Glomerular endothelial cell (primary cell): ENCODE measurements at regions not wholly inside any gene's neighbourhood (a gene's known extent, or its start where the extent isn't known, plus 50 kb on each side); places are given as distances from the start of the nearest gene placed in this dataset.

Experiments
- DNase-seq: peaks from one replicate; pipeline ENCODE4 v3.0.0-alpha.2; 2011; ENCODE audit warnings: low read depth, low spot score; ENCODE audit errors: extremely low read depth

DNA sequence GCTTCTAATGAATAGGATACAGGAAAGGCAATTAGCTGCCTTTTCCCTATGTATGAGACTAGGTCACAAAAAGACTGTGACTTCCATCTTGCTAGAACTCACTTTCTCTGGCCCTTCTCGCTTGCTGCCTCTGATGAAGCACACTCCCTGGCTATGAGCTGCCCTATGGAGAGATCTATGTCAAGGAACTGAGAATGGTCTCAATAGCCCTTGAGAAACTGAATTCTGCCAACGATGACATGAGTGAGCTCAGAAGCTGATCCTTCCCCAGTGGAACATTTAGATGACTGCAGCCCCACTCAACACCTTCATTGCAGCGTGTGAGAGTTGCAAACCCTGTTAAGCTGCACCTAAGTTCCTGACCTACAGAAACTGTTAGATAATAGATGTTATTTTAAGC, 309.8 kb downstream of the COG6 start:
- DNase-seq, result no peak

DNA sequence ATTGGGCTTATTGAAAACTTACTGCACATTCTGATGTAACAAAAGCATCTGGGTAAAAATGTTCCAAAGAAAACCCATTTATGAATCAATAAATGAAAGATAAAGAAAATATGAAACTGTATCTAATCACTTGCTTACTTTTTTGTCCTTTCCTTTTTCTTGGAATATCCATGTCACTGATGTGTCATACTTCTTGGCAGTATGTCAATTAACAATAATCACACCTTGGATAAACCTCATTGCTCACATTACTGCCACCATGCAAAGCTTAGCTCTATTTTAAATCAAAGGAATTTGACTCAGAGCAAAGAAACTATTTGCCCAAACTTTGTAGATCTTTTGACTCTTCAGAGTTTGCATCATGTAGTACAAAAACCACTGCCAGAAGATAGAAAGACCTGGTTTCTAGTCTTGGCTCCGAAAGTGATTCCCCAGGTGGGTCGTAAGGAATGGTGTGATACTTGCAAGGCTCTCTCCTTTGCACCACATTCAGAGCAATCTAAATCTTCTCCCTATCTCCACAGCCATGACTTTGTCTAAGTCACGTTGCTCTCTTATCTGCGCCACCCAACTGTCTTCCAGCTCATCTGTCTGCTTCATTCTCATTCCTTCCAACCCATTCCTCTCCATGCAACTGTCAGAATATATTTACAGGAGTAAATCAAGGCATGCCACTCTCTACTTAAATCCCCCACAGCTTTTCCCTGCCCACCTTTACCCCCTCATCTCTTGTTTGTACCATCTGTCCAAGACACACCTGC, 311.9 kb downstream of the COG6 start:
- no peak for DNase-seq

DNA sequence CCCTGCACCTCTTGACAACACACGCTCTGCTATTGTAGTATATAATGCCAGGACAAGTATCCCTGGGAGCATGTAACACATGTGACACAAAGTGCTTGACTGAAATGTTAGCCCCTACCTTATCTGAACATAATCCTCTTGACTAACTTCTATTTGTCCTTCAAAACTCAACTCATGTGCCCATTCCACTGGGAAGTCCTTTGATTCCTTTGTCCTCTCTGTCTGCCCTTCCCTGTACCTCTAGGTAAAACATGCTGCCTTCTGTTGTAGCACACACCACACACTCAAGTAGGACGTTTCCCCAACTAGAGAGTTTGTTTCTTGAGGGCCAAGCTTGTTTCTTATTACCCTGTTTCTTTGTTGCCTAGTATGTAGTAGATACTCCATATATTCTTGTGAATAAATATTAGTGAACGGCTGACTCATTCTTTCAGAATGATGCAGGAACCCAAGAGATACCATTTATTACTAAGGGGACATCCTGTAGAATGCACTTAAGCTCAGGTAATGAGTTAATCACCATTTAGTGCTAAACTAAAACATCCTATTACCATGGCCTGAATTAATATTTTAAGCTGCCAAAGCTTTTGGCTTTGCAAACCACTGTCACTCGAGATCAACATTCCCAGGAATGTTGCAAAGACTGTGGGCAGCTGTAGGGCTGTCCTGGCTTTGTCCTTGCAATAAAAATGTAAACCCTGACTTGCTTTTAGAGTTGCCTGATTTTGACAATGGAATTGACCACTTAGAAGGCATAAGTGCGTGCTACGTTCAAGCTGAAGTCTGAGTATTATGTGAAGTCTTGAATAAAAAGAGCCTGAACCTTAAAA, 313.4 kb downstream of the COG6 start:
- DNase-seq, result no peak

DNA sequence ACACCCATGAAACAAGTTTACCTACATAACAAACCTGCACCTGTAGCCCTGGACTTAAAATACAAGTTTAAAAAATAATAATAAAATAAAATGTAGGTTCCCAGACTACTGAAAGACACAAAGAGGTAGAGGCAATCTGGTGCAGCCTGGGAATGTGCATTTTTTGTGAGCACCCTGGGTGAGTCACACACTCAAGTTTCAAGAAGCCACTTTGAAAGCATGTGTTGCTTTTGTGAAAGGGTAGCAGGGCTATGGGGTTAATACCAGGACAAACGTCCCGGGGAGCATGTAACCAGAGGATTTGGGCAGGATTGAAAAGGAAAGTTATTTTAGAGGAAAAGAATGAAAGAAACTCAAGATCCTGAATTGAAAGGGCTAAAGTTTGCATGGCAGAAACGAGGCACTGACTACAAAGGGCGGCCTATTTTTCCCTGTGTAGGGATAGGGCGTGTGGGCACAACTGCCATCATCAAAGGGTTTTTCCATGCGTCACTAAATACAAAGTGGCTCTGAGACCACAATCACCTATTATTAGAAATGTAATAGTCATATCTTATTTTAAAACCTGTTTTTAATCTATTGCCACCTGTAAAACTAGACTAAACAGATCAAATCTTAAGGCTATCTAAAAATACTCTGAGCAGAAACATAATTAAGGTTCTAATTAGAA, 314.9 kb downstream of the COG6 start:
- no peak for DNase-seq

DNA sequence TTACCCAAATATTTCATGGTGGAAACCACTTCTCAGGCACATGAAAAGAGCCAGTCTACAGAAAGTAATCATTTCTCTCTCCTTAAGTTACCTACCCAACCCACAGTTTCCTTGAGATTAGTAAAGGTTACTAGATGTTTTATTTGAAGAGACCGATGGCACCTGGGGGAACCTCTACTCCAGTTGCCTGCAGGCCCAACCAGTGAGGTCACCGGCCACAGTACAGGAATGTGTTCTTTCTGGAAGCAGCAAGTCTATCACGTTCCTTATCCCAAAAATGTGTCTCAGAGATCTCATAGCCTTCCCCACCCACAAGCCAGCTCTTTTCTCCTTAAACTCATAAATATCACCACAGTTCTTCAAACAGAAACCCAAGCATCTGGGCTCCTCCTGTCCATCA, 316.1 kb downstream of the COG6 start:
- DNase-seq, result no peak

DNA sequence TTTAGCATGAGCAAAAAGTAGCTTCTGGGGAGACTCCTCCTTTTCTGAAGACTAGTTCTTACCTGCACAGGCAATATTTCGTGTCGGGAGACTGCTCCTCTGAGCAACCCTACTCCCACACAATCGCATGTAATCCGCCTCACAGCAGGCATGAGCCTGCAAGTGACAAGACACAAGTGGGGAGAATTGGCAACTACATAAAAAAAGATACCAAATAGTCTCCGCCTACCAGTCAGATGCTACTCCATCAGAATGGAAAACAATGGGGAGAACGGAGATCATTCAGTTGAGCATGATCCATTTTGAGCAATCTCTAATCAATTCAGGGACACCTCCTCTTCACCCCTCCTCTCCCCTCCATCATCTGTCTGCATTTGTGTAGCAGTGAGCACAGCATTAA, 321.0 kb downstream of the COG6 start:
- DNase-seq, result no peak

DNA sequence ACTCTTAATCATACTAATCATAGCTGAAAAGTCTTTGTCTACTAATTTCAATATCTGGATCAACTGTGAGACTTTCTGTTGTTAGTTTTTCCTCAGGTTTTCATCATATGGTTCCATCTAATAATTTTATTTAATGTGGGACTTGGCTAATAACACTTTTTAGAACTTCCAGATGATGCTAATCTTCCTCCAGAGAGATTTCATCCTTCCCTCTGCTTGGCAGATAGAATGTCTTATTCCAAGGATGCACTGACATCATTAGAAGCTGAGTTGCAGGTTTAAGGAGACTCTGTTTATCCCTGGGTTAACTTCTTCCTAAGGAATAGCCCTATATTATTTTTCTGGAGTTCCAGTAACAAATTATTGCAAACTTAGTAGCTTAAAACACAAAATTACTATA, 325.6 kb downstream of the COG6 start:
- DNase-seq, result no peak

DNA sequence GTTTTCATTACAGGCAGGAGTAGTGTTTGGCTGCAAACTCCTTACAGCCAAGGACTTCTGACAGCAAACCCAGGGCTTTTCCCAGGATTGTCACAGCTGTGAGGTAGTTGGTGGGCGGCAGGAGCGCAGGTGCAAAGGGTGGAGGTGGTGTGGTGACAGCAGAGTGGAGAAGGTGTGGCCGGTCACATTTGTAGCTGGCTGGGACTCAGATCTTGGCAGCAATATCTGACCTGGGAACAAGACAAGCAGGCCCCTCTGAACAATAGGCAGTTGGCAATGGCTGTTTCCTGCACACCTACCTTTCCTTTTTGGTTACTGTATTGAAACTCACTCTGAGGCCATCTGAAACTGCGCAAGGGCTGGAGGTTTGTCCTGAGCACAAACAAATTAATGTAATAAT, 327.3 kb downstream of the COG6 start:
- no peak for DNase-seq

DNA sequence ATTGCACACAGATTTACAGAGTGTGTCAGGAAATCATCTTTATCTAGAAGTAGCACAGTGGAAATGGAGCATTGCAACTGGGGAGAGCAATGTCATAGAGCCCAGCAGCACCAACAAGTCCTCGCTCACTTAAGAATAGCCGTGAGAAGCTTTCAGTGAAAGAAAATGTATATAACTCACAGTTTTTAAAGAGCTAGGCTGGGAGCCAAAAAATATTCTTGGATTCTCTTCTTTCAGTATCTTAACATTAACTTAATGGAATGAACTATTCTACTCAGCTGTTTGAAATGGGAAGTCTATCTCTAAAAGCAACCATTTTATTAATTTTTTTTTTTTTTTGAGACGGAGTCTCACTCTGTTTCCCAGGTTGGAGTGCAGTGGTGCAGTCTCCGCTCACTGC, 329.6 kb downstream of the COG6 start:
- no peak for DNase-seq

DNA sequence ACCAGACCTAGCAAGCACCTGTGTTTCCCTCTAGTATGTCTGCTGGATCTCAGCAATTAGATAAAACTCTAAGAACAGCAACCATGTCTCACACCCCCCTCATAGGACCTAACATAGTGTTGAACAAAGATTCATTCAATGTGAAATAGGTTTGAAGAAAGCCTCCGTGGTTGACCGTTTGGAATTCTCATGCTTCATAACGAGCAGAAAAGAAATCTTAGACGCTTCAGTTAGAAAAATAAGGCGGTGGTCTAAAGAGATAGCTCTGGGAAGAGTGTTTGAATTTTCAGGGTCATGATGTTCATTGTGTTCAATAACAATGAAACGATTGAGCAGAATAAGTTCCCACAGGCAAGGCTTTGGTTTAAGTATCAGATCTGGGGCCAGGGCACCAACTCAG, 332.9 kb downstream of the COG6 start:
- no peak for DNase-seq

DNA sequence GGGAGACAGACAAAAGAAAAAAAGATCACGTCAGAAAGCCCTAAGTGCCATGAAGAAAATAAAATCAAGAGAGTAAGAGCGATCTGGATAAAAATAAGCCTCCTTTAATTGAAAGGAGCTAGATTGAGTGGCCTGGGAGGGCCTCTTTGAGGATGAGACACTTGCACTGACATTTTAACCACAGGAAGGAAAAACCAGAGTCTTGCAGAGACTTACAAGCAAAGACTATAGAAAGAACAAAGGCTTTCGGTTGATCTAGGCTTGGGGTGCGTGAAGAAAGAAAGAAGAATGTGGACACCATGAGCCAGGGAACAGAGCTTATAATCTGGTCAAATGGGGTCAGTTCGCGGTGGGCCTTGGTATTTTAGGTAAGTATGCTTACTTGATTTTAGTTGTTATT, 342.7 kb downstream of the COG6 start:
- no peak for DNase-seq

DNA sequence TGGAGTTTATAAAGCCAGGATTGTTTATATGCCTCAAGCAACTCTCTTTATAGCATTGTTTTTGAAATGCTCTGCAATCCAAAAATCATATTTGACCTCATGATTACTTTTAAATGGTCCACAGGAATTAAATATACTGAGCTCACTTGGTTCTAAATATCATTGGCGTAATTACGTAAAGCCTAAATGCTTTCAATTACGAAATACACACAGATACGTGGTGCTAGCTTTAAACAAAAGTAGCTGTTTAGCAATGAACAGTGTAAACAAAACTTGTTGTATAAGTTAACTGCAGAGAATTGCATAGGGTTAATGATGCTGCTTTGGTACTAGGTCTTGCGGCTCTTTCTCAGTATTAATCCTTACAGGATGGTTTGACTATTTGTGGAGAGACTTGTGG, 346.6 kb downstream of the COG6 start:
- no peak for DNase-seq

DNA sequence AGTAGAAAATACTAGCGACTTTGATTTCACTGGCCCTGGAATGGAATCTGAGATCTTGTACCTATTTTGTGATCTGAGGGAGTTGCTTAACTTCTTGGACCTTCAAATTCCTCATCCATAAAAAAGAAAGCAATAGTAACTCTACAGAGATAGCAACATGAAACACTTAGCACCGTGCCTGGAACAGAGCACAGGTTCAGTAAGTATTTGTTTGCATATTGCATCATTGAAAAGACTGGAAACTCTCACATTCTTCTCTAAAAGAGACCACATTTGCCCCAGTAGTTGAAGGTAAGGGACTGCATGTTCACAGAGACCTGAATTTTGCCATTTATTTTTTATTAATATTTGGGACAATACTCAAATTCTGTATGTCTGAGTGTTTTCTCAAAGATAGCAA, 358.1 kb downstream of the COG6 start:
- no peak for DNase-seq

DNA sequence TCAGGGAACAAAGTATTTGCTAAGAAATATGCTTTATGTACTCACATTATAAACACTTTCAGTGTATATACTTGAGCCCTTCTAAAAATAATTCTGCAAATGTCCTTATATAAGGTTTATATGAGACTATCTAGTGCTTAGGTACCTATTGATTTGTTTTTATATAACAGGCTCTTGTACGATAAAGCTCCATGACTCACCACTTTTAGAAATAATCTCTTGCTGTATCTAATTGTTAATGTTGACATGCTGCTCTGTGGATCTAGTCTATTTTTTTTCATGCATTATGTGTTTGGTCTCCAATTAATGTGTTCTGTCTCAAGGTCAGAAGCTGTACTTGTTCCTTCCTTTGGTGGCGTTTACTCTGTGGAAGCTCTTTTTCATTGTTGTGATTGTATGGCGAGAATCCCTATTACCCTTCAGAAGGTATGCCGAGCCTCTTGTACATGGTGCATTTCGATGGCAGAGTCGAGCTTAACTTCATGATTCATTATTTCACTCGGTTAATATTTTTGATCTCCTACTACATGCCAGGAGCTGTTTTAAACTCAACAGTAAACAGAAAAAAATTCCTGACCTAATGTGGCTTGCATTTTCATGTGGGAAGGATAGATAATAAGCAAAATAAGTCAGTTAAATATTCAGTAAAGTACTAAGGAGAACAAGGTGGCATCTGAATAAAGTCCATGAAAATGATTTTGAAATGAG, 361.6 kb downstream of the COG6 start:
- no peak for DNase-seq

DNA sequence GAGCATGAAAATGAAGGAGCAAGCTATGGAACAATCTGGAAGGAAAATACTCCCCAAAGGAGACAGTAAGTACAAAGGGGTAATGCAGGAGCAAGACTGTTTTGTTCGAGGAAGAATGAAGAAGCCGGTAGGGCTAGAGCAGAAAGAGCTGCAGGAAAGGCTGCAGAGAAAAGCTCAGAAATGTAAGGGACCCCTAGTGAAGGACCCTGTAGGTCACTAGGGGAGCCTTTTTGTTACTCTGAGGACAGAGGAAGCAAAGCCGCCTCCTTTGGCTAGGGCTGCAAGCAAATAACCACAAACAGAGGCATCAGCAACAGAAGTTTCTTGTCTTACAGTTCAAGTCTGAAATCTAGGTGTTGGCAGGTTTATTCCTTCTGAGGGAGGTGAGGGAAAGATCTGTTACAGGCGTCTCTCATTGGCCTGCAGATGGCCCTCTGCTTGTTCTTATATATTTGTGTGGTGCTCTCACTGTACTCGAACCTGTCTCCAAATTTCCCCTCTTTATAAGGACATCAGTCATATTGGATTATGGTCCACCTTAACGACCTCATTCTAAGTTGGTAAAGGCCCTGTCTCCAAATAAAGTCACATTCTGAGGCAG, 362.3 kb downstream of the COG6 start:
- no peak for DNase-seq

DNA sequence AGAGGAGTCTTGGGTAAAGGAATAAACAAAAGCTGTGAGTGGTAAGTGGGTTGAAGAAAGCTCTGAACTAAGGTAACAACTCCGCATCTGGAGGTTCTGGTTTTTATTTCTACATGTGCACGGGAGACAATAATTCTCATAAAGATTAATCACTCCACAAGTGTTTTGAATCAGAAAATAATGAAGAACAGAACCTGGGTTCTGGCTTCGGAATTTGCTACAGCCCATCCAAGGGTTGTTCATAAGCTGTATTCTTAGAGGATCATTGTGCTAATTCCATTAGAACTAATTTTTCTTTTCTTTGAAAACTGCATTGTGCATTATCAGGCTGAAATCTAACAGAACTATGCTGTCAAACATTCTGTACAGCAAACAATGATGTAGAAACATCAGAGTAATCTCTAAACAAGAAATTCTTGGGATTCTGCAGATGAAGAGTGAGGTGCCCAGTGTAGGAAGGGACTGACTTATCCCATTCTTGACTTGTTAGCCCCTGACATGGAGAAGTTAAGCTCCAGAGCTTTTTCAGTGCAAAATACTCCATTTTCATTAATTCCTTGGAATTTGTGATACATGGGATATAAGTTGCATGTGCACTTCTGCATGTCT, 368.2 kb downstream of the COG6 start:
- no peak for DNase-seq

DNA sequence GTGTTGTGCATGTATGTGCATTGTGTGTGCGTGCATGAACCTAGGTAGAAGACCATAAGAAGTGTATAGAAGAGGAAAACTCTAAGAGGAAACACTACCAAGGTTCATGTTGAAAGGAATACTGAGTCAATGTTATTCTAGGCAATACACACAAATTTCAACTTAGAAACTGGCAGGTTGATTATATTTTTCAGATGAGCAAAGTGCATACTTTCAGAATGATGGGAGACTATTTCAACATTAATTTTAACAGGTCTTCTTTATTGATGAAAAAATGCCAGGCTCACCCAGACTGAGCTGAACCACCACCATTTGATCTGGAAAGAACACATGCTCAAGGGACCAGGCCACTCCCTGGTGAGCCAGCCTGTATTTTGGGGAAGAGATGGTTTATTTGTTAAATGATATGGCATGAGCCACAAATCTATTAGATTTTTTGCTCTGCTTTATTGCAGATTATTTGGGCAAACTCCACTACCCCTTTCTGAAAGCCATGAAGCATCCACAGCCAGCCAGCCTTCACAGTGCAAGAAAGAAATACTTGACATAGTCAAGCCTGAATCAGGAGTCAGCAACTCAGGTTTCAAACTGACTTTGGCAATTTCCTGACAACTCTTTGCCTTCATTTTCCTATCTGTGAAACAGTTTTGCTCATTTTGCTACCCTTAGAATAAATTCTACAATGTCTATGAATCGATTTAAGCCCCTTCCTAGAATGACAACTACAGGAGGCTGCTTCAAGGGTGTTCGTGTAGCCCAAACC, 368.9 kb downstream of the COG6 start:
- no peak for DNase-seq

DNA sequence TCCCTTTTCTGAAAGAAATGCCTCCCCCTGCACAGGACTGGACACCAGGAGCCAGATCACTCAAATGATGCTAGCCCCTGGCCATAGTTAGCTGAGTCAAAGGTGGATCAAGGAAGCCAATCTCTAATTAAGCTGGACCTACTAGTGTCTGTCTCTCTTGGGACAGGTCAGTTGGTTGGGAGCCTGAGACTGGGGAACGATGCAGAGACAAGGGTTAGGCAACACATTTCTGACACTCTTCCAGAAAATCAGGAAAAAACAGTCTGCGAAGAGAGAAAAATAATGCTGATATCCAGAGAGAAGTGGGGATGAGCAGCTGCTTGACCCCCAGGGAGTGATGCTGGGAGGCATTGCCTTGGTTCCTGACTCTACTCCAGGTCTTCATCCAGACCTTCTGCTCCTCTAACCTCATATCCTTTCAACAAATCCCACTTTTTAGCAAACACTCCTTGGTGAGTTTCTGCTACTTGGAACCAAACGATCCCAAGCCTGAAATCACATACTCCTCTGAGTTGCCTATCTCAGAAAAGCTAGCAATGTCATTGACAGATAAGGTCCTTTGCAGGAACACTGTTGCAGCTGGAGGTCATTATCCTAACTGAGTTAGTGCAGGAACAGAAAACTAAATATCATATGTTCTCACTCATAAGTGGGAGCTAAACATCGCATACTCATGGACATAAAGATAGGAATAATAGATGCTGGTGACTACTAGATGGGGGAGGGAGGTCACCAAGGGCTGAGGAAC, 369.7 kb downstream of the COG6 start:
- DNase-seq, result no peak

DNA sequence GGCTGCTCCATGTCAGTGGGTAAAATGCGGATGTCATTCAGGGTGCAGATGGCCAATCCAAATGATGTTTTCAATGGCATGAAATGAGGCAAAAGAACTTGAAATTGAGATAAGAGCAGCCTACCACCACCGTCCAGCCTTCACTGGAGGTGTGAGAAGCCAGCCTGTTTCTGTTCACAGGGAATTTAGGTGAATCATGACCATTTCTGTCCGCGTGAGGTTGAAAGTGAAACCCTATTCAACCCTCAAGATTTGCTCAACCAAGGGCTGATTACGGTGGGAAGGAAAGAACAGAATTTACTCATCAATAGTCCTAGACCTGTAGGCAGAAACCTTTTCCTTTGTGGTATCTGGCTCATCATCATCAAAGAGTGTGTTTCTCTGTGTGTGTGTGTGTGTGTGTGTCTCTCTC, 370.7 kb downstream of the COG6 start:
- DNase-seq, result no peak
